ENCODE measurements at regions not wholly inside any gene's neighbourhood (a gene's known extent, or its start where the extent isn't known, plus 50 kb on each side); places are given as distances from the start of the nearest gene placed in this dataset.

GRCh38 chr16:7967996-7968509 lies 622.3 kb downstream of the TMEM114 start:
- Histone ChIP-seq H3K36me3 (no peaks in the 10 kb centered on the region), H3K27me3 (no peaks in the 10 kb centered on the region), H3K4me1 (no peaks in the 10 kb centered on the region), H3K27ac (no peak overlapping the region), H3K9me3 (no peaks in the 10 kb centered on the region), H3K4me3 (no peak overlapping the region)
- no peak for TF ChIP-seq CTCF (IDR thresholded peaks at IDR 0.05)
- no peak for DNase-seq (ENCODE audit: low spot score)

GRCh38 chr16:7964744-7965143 lies 625.6 kb downstream of the TMEM114 start:
- TF ChIP-seq CTCF (IDR thresholded peaks at IDR 0.05) = no peak
- H3K27me3 ChIP-seq = no peaks in the 10 kb centered on the region
- no peak overlapping the region for H3K4me3 ChIP-seq
- no peak for DNase-seq (ENCODE audit: low spot score)
- no peak overlapping the region for H3K27ac ChIP-seq
- H3K36me3 ChIP-seq = no peaks in the 10 kb centered on the region
- H3K4me1 ChIP-seq = no peaks in the 10 kb centered on the region
- H3K9me3 ChIP-seq = no peaks in the 10 kb centered on the region

- Histone ChIP-seq H3K27ac (no peak overlapping the region), H3K36me3 (no peaks in the 10 kb centered on the region), H3K4me3 (no peak overlapping the region), H3K4me1 (no peaks in the 10 kb centered on the region), H3K9me3 (no peaks in the 10 kb centered on the region), H3K27me3 (no peaks in the 10 kb centered on the region)
- no peak for TF ChIP-seq CTCF (IDR thresholded peaks at IDR 0.05)
- no peak for DNase-seq (ENCODE audit: low spot score)
These were observed 626.1 kb downstream of the TMEM114 start for GRCh38 chr16:7964167-7964566.

GRCh38 chr16:7962091-7962879 lies 628.0 kb downstream of the TMEM114 start:
- Histone ChIP-seq H3K9me3 (no peaks in the 10 kb centered on the region), H3K4me1 (no peaks in the 10 kb centered on the region), H3K4me3 (no peak overlapping the region), H3K27me3 (no peaks in the 10 kb centered on the region), H3K27ac (no peak overlapping the region), H3K36me3 (no peaks in the 10 kb centered on the region)
- no peak for TF ChIP-seq CTCF (IDR thresholded peaks at IDR 0.05)
- no peak for DNase-seq (ENCODE audit: low spot score)

GRCh38 chr16:7957151-7957550 lies 624.5 kb downstream of the RBFOX1 start:
- Histone ChIP-seq H3K4me3 (no peak overlapping the region), H3K27me3 (no peaks in the 10 kb centered on the region), H3K27ac (no peak overlapping the region), H3K36me3 (no peaks in the 10 kb centered on the region), H3K4me1 (no peaks in the 10 kb centered on the region), H3K9me3 (no peaks in the 10 kb centered on the region)
- TF ChIP-seq CTCF (IDR thresholded peaks at IDR 0.05) = no peak
- no peak for DNase-seq (ENCODE audit: low spot score)

GRCh38 chr16:7953360-7953759 lies 620.7 kb downstream of the RBFOX1 start:
- no peak overlapping the region for H3K4me3 ChIP-seq
- no peaks in the 10 kb centered on the region for H3K4me1 ChIP-seq
- no peak overlapping the region for H3K27ac ChIP-seq
- H3K36me3 ChIP-seq = no peaks in the 10 kb centered on the region
- no peaks in the 10 kb centered on the region for H3K27me3 ChIP-seq
- no peaks in the 10 kb centered on the region for H3K9me3 ChIP-seq
- no peak for TF ChIP-seq CTCF (IDR thresholded peaks at IDR 0.05)
- DNase-seq (ENCODE audit: low spot score) = no peak
